ENCODE measurements at regions not wholly inside any gene's neighbourhood (a gene's known extent, or its start where the extent isn't known, plus 50 kb on each side); places are given as distances from the start of the nearest gene placed in this dataset.

DNA sequence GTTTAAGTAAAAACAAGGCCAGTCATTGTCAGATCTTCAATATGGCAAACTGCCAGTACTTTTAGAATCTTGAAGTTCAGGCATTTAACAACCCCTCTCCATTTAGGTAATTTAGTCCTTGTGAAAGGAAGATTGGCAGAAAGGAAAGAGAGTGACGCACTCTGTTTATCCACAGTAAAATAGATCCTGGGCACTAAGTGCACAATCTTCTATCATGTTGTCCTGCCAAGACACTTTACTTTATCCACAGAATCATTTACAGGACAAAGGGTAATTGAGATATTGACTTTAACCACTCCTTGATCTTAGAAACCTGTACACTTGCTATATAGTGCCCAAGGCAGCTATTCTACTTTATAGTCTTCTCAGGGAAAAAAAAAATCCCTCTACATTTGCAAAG lies 786.4 kb upstream of the SLITRK1 start:
- Histone ChIP-seq H3K79me2 (ENCODE audit: insufficient read depth, low read length) (no peaks in the 10 kb centered on the region), H3K27me3 (ENCODE audit: insufficient read depth, low read length, poor library complexity) (no peaks in the 10 kb centered on the region), H2AFZ (ENCODE audit: low read depth, low read length) (no peak overlapping the region), H3K4me1 (ENCODE audit: insufficient read depth, low read length) (no peaks in the 10 kb centered on the region), H3K36me3 (ENCODE audit: insufficient read depth, low read length) (no peaks in the 10 kb centered on the region), H3K9me3 (ENCODE audit: insufficient read depth, low read length, severe bottlenecking) (no peaks in the 10 kb centered on the region), H3K4me2 (ENCODE audit: insufficient read depth, low read length) (no peak overlapping the region), H3K27ac (ENCODE audit: low read length) (no peak overlapping the region), H3K9ac (ENCODE audit: low read depth, low read length) (no peak overlapping the region), H3K4me3 (ENCODE audit: low read depth in 1 of 2, low read length in 2 of 2) (no peak overlapping the region), H4K20me1 (ENCODE audit: insufficient read depth, low read length) (no peaks in the 10 kb centered on the region)
- no peak for DNase-seq
- TF ChIP-seq, protein P1, sequence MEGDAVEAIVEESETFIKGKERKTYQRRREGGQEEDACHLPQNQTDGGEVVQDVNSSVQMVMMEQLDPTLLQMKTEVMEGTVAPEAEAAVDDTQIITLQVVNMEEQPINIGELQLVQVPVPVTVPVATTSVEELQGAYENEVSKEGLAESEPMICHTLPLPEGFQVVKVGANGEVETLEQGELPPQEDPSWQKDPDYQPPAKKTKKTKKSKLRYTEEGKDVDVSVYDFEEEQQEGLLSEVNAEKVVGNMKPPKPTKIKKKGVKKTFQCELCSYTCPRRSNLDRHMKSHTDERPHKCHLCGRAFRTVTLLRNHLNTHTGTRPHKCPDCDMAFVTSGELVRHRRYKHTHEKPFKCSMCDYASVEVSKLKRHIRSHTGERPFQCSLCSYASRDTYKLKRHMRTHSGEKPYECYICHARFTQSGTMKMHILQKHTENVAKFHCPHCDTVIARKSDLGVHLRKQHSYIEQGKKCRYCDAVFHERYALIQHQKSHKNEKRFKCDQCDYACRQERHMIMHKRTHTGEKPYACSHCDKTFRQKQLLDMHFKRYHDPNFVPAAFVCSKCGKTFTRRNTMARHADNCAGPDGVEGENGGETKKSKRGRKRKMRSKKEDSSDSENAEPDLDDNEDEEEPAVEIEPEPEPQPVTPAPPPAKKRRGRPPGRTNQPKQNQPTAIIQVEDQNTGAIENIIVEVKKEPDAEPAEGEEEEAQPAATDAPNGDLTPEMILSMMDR (IDR thresholded peaks at IDR 0.05; ENCODE audit: borderline replicate concordance, extremely low read depth, low read length, poor library complexity, severe bottlenecking): no peak
- TF ChIP-seq EZH2 (IDR thresholded peaks at IDR 0.05; ENCODE audit: borderline replicate concordance, low read depth, low read length, severe bottlenecking): no peak
- no peak for ATAC-seq (ENCODE audit: insufficient read depth, low read depth)

- no peaks in the 10 kb centered on the region for H3K79me2 ChIP-seq (ENCODE audit: insufficient read depth, low read length)
- no peaks in the 10 kb centered on the region for H4K20me1 ChIP-seq (ENCODE audit: insufficient read depth, low read length)
- no peak overlapping the region for H3K4me3 ChIP-seq (ENCODE audit: low read depth in 1 of 2, low read length in 2 of 2)
- H3K9ac ChIP-seq (ENCODE audit: low read depth, low read length): no peak overlapping the region
- H3K4me1 ChIP-seq (ENCODE audit: insufficient read depth, low read length): peaks cover 10% of the 10 kb centered on the region; the same call in 1 of the 2 replicates
- no peak overlapping the region for H3K27ac ChIP-seq (ENCODE audit: low read length)
- peak overlapping the region; percentile 21; the same call in 1 of the 2 replicates for H3K4me2 ChIP-seq (ENCODE audit: insufficient read depth, low read length)
- TF ChIP-seq, protein P1 (IDR thresholded peaks at IDR 0.05; ENCODE audit: borderline replicate concordance, extremely low read depth, low read length, poor library complexity, severe bottlenecking): no peak
- no peak for TF ChIP-seq EZH2 (IDR thresholded peaks at IDR 0.05; ENCODE audit: borderline replicate concordance, low read depth, low read length, severe bottlenecking)
- H3K9me3 ChIP-seq (ENCODE audit: insufficient read depth, low read length, severe bottlenecking): no peaks in the 10 kb centered on the region
- DNase-seq: no peak
- no peaks in the 10 kb centered on the region for H3K36me3 ChIP-seq (ENCODE audit: insufficient read depth, low read length)
- peak; percentile 50; the same call in 1 of the 3 replicates for ATAC-seq (ENCODE audit: insufficient read depth, low read depth)
- no peaks in the 10 kb centered on the region for H3K27me3 ChIP-seq (ENCODE audit: insufficient read depth, low read length, poor library complexity)
- H2AFZ ChIP-seq (ENCODE audit: low read depth, low read length): peak overlapping the region; percentile 55; the same call in 1 of the 2 replicates
These were observed 780.2 kb upstream of the SLITRK1 start for GRCh38 chr13:84662491-84662890.

GRCh38 chr13:84661718-84662117 lies 779.4 kb upstream of the SLITRK1 start:
- Histone ChIP-seq H3K27me3 (ENCODE audit: insufficient read depth, low read length, poor library complexity) (no peaks in the 10 kb centered on the region), H3K36me3 (ENCODE audit: insufficient read depth, low read length) (no peaks in the 10 kb centered on the region), H2AFZ (ENCODE audit: low read depth, low read length) (no peak overlapping the region; the same call in 1 of the 2 replicates), H4K20me1 (ENCODE audit: insufficient read depth, low read length) (no peaks in the 10 kb centered on the region), H3K4me3 (ENCODE audit: low read depth in 1 of 2, low read length in 2 of 2) (no peak overlapping the region), H3K4me2 (ENCODE audit: insufficient read depth, low read length) (no peak overlapping the region), H3K4me1 (ENCODE audit: insufficient read depth, low read length) (peaks cover 10% of the 10 kb centered on the region; the same call in 1 of the 2 replicates), H3K9me3 (ENCODE audit: insufficient read depth, low read length, severe bottlenecking) (no peaks in the 10 kb centered on the region), H3K27ac (ENCODE audit: low read length) (no peak overlapping the region), H3K79me2 (ENCODE audit: insufficient read depth, low read length) (no peaks in the 10 kb centered on the region), H3K9ac (ENCODE audit: low read depth, low read length) (no peak overlapping the region)
- DNase-seq (no peak), ATAC-seq (ENCODE audit: insufficient read depth, low read depth) (no peak)
- no peak for TF ChIP-seq EZH2 (IDR thresholded peaks at IDR 0.05; ENCODE audit: borderline replicate concordance, low read depth, low read length, severe bottlenecking)
- TF ChIP-seq, protein P1 (IDR thresholded peaks at IDR 0.05; ENCODE audit: borderline replicate concordance, extremely low read depth, low read length, poor library complexity, severe bottlenecking): no peak

DNA sequence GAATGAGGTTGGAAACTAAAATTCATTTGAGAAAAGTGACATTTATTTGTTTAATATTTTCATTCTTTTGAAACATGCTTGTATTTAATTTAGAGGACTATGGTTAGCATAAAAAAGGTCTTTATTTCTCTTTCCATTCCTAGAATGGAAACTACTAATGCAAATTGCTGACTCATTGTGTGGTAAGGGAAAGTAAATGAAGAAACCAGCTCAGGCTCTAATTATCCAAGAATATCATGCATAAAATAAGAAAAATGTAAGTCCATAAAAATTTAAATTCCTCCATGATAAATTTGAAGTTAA lies 777.0 kb upstream of the SLITRK1 start:
- no peak overlapping the region for H3K9ac ChIP-seq (ENCODE audit: low read depth, low read length)
- no peaks in the 10 kb centered on the region for H3K27me3 ChIP-seq (ENCODE audit: insufficient read depth, low read length, poor library complexity)
- no peak overlapping the region for H3K27ac ChIP-seq (ENCODE audit: low read length)
- H4K20me1 ChIP-seq (ENCODE audit: insufficient read depth, low read length): no peaks in the 10 kb centered on the region
- TF ChIP-seq, protein P1 (IDR thresholded peaks at IDR 0.05; ENCODE audit: borderline replicate concordance, extremely low read depth, low read length, poor library complexity, severe bottlenecking): no peak
- no peak for TF ChIP-seq EZH2 (IDR thresholded peaks at IDR 0.05; ENCODE audit: borderline replicate concordance, low read depth, low read length, severe bottlenecking)
- no peak overlapping the region for H3K4me3 ChIP-seq (ENCODE audit: low read depth in 1 of 2, low read length in 2 of 2)
- DNase-seq (no peak), ATAC-seq (ENCODE audit: insufficient read depth, low read depth) (no peak)
- peaks cover 10% of the 10 kb centered on the region; the same call in 1 of the 2 replicates for H3K4me1 ChIP-seq (ENCODE audit: insufficient read depth, low read length)
- H3K36me3 ChIP-seq (ENCODE audit: insufficient read depth, low read length): no peaks in the 10 kb centered on the region
- H2AFZ ChIP-seq (ENCODE audit: low read depth, low read length): no peak overlapping the region
- H3K9me3 ChIP-seq (ENCODE audit: insufficient read depth, low read length, severe bottlenecking): no peaks in the 10 kb centered on the region
- no peaks in the 10 kb centered on the region for H3K79me2 ChIP-seq (ENCODE audit: insufficient read depth, low read length)
- no peak overlapping the region for H3K4me2 ChIP-seq (ENCODE audit: insufficient read depth, low read length)
